ENCODE measurements at regions not wholly inside any gene's neighbourhood (a gene's known extent, or its start where the extent isn't known, plus 50 kb on each side); places are given as distances from the start of the nearest gene placed in this dataset.

GRCh38 chr5:56529666-56530430 lies 285.5 kb upstream of the MAP3K1 start:
- H3K9me3 ChIP-seq (ENCODE audit: low read depth, low read length), result no peaks in the 10 kb centered on the region
- H3K79me2 ChIP-seq (ENCODE audit: insufficient read depth, low read length), result no peaks in the 10 kb centered on the region
- no peaks in the 10 kb centered on the region for H3K4me1 ChIP-seq (ENCODE audit: insufficient read depth, low read length)
- TF ChIP-seq, protein P1, sequence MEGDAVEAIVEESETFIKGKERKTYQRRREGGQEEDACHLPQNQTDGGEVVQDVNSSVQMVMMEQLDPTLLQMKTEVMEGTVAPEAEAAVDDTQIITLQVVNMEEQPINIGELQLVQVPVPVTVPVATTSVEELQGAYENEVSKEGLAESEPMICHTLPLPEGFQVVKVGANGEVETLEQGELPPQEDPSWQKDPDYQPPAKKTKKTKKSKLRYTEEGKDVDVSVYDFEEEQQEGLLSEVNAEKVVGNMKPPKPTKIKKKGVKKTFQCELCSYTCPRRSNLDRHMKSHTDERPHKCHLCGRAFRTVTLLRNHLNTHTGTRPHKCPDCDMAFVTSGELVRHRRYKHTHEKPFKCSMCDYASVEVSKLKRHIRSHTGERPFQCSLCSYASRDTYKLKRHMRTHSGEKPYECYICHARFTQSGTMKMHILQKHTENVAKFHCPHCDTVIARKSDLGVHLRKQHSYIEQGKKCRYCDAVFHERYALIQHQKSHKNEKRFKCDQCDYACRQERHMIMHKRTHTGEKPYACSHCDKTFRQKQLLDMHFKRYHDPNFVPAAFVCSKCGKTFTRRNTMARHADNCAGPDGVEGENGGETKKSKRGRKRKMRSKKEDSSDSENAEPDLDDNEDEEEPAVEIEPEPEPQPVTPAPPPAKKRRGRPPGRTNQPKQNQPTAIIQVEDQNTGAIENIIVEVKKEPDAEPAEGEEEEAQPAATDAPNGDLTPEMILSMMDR (IDR thresholded peaks at IDR 0.05; ENCODE audit: extremely low read depth, low read depth, low read length), result no peak
- H3K4me3 ChIP-seq (ENCODE audit: insufficient read depth, low read length), result no peak overlapping the region
- H3K4me2 ChIP-seq (ENCODE audit: insufficient read depth, low read length), result no peak overlapping the region
- H2AFZ ChIP-seq (ENCODE audit: low read length), result no peak overlapping the region
- no peak for DNase-seq (ENCODE audit: insufficient read length, low spot score, missing footprints)
- no peaks in the 10 kb centered on the region for H3K36me3 ChIP-seq (ENCODE audit: insufficient read depth, low read length)
- no peaks in the 10 kb centered on the region for H3K27me3 ChIP-seq (ENCODE audit: insufficient read depth, low read length)
- no peaks in the 10 kb centered on the region for H4K20me1 ChIP-seq (ENCODE audit: insufficient read depth, low read length)
- no peak overlapping the region for H3K27ac ChIP-seq (ENCODE audit: low read depth, low read length)

DNA sequence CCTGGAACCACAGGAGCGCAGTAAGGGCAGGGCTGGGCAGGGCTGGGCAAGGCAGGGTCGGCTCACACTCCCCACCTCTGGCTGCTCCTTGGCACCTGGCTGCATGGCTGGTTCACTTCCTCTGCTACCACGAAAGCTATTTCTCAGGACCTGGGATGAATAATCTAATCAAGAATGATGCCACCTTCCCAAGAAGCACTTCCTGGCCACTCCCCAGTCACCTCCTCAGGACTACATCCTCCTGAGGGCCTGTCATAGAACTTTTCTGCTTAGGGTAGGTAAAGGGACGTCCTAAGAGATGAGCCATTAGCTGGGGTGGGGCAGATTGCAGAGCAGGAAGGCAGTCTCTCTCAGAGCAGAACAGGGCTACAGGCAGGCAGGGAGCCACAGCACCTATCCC lies 288.2 kb upstream of the MAP3K1 start:
- Histone ChIP-seq H4K20me1 (ENCODE audit: insufficient read depth, low read length) (no peaks in the 10 kb centered on the region), H3K4me3 (ENCODE audit: insufficient read depth, low read length) (no peak overlapping the region), H3K36me3 (ENCODE audit: insufficient read depth, low read length) (no peaks in the 10 kb centered on the region), H3K4me2 (ENCODE audit: insufficient read depth, low read length) (no peak overlapping the region), H3K27ac (ENCODE audit: low read depth, low read length) (no peak overlapping the region), H3K9me3 (ENCODE audit: low read depth, low read length) (no peaks in the 10 kb centered on the region), H3K27me3 (ENCODE audit: insufficient read depth, low read length) (no peaks in the 10 kb centered on the region), H3K79me2 (ENCODE audit: insufficient read depth, low read length) (no peaks in the 10 kb centered on the region), H2AFZ (ENCODE audit: low read length) (no peak overlapping the region), H3K4me1 (ENCODE audit: insufficient read depth, low read length) (no peaks in the 10 kb centered on the region)
- DNase-seq (ENCODE audit: insufficient read length, low spot score, missing footprints), result no peak
- TF ChIP-seq, protein P1 (IDR thresholded peaks at IDR 0.05; ENCODE audit: extremely low read depth, low read depth, low read length), result no peak

GRCh38 chr5:56525113-56525512 lies 290.2 kb upstream of the MAP3K1 start:
- Histone ChIP-seq H3K79me2 (ENCODE audit: insufficient read depth, low read length) (no peaks in the 10 kb centered on the region), H3K4me2 (ENCODE audit: insufficient read depth, low read length) (no peak overlapping the region), H2AFZ (ENCODE audit: low read length) (no peak overlapping the region), H3K27ac (ENCODE audit: low read depth, low read length) (no peak overlapping the region), H3K36me3 (ENCODE audit: insufficient read depth, low read length) (no peaks in the 10 kb centered on the region), H3K27me3 (ENCODE audit: insufficient read depth, low read length) (no peaks in the 10 kb centered on the region), H3K9me3 (ENCODE audit: low read depth, low read length) (no peaks in the 10 kb centered on the region), H3K4me1 (ENCODE audit: insufficient read depth, low read length) (no peaks in the 10 kb centered on the region), H4K20me1 (ENCODE audit: insufficient read depth, low read length) (no peaks in the 10 kb centered on the region), H3K4me3 (ENCODE audit: insufficient read depth, low read length) (no peak overlapping the region)
- no peak for DNase-seq (ENCODE audit: insufficient read length, low spot score, missing footprints)
- TF ChIP-seq, protein P1 (IDR thresholded peaks at IDR 0.05; ENCODE audit: extremely low read depth, low read depth, low read length), result no peak

- Histone ChIP-seq H3K4me1 (ENCODE audit: insufficient read depth, low read length) (no peaks in the 10 kb centered on the region), H3K9me3 (ENCODE audit: low read depth, low read length) (no peaks in the 10 kb centered on the region), H3K79me2 (ENCODE audit: insufficient read depth, low read length) (no peaks in the 10 kb centered on the region), H3K4me3 (ENCODE audit: insufficient read depth, low read length) (no peak overlapping the region), H4K20me1 (ENCODE audit: insufficient read depth, low read length) (no peaks in the 10 kb centered on the region), H3K27ac (ENCODE audit: low read depth, low read length) (no peak overlapping the region), H3K27me3 (ENCODE audit: insufficient read depth, low read length) (peaks cover 3% of the 10 kb centered on the region), H3K36me3 (ENCODE audit: insufficient read depth, low read length) (no peaks in the 10 kb centered on the region), H3K4me2 (ENCODE audit: insufficient read depth, low read length) (no peak overlapping the region), H2AFZ (ENCODE audit: low read length) (no peak overlapping the region)
- TF ChIP-seq, protein P1 (IDR thresholded peaks at IDR 0.05; ENCODE audit: extremely low read depth, low read depth, low read length), result no peak
- DNase-seq (ENCODE audit: insufficient read length, low spot score, missing footprints), result no peak
Measured at GRCh38 chr5:56523790-56524575, 290.9 kb upstream of the ANKRD55 start.

All from osteoblast (primary cell).